Neural progenitor cell (in vitro differentiated cells): ENCODE measurements at regions not wholly inside any gene's neighbourhood (a gene's known extent, or its start where the extent isn't known, plus 50 kb on each side); places are given as distances from the start of the nearest gene placed in this dataset.

Source experiments
- DNase-seq: peaks from one replicate; pipeline ENCODE4 v3.0.0-alpha.2; 2016; ENCODE audit warnings: low spot score
- H2AFZ ChIP-seq: fragments of 200-600 bp; sonication (generic); replicated peaks from 2 replicates; pipeline ENCODE4 v1.6.1; 2016; ENCODE audit warnings: antibody characterized with exemption
- H3F3A ChIP-seq: fragments of 200-600 bp; sonication (generic); 2 replicates; pipeline ENCODE4 v1.6.1; 2016; ENCODE audit warnings: antibody characterized with exemption, low read depth
- H3K27ac ChIP-seq: fragments of 200-600 bp; sonication (generic); 2 replicates; pipeline ENCODE4 v1.5.1; 2016; ENCODE audit warnings: mild to moderate bottlenecking
- H3K27me3 ChIP-seq: fragments of 200-600 bp; sonication (generic); 2 replicates; pipeline ENCODE4 v1.6.1; 2016; ENCODE audit warnings: mild to moderate bottlenecking, moderate library complexity
- H3K36me3 ChIP-seq: fragments of 200-600 bp; sonication (generic); 2 replicates; pipeline ENCODE4 v1.5.1; 2016
- H3K4me1 ChIP-seq: fragments of 200-600 bp; sonication (generic); 2 replicates; pipeline ENCODE4 v1.6.1; 2016; ENCODE audit warnings: mixed run types
- H3K4me2 ChIP-seq: fragments of 200-600 bp; sonication (generic); 2 replicates; pipeline ENCODE4 v1.6.1; 2016
- H3K4me3 ChIP-seq: fragments of 200-600 bp; sonication (generic); 2 replicates; pipeline ENCODE4 v1.5.1; 2016
- H3K79me2 ChIP-seq: fragments of 200-600 bp; sonication (generic); 2 replicates; pipeline ENCODE4 v1.6.1; 2016; ENCODE audit warnings: low read depth
- H3K9ac ChIP-seq: fragments of 200-600 bp; sonication (generic); 2 replicates; pipeline ENCODE4 v1.6.1; 2016
- H3K9me3 ChIP-seq: fragments of 200-600 bp; sonication (generic); 2 replicates; pipeline ENCODE4 v1.5.1; 2016; ENCODE audit warnings: low read depth
- H4K20me1 ChIP-seq: fragments of 200-600 bp; sonication (generic); 2 replicates; pipeline ENCODE4 v1.6.1; 2016; ENCODE audit warnings: low read depth
- H3K27ac Mint-ChIP-seq: 3 replicates; pipeline ENCODE4 v1.8.0; 2021; ENCODE audit warnings: mixed read lengths
- H3K27me3 Mint-ChIP-seq: 2 replicates; pipeline ENCODE4 v1.8.0; 2022; ENCODE audit warnings: low read depth, mild to moderate bottlenecking, inconsistent platforms, moderate library complexity, mixed read lengths; ENCODE audit not compliant: insufficient read depth
- H3K36me3 Mint-ChIP-seq: 3 replicates; pipeline ENCODE4 v1.8.0; 2021; ENCODE audit warnings: mixed read lengths
- H3K4me1 Mint-ChIP-seq: 3 replicates; pipeline ENCODE4 v1.8.0; 2021; ENCODE audit warnings: mixed read lengths
- H3K4me3 Mint-ChIP-seq: 3 replicates; pipeline ENCODE4 v1.8.0; 2021; ENCODE audit warnings: mild to moderate bottlenecking, moderate library complexity, mixed read lengths
- H3K9me3 Mint-ChIP-seq: 3 replicates; pipeline ENCODE4 v1.8.0; 2020; ENCODE audit warnings: mixed read lengths
- CTCF ChIP-seq: fragments of 200-600 bp; sonication (generic); IDR thresholded peaks from 2 replicates; pipeline ENCODE4 v1.5.1; 2017; ENCODE audit warnings: antibody characterized with exemption, mild to moderate bottlenecking
- EZH2 ChIP-seq: fragments of 200-600 bp; sonication (generic); IDR thresholded peaks from 2 replicates; pipeline ENCODE4 v1.6.1; 2017; ENCODE audit warnings: antibody characterized with exemption, mild to moderate bottlenecking, moderate library complexity
- EZH2phosphoT487 ChIP-seq: fragments of 200-600 bp; sonication (generic); IDR thresholded peaks from 2 replicates; pipeline ENCODE4 v1.6.1; 2017; ENCODE audit warnings: antibody characterized with exemption

DNA sequence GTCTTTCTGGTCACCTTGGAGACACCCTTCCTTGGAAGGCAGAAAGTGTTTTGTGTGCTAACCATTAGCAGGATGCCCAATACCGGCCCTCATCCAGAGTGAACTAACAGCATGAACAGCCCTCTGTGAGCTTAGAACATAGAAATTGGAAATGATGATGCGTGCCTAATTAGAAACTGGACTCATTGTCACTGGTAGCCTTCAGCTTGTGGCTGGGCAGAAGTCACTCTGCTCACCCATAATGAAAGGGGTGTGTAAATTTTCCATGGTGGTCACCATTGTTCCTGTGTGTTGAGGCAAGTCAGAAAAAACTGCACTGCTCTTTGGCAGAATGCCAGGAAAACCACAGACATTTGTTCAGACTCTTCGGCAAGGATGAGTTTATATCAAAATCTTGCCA lies 74.7 kb upstream of the CNTN4 start:
- Mint-ChIP-seq H3K4me1 (peaks cover 17% of the 10 kb centered on the region), H3K27me3 (peaks cover 2% of the 10 kb centered on the region), H3K36me3 (no peaks in the 10 kb centered on the region), H3K4me3 (no peak overlapping the region), H3K27ac (peak overlapping the region; percentile 83), H3K9me3 (no peaks in the 10 kb centered on the region)
- no peak for DNase-seq
- H3K9me3 ChIP-seq, result no peaks in the 10 kb centered on the region
- no peak overlapping the region for H3K27ac ChIP-seq
- no peak for TF ChIP-seq CTCF
- no peak for TF ChIP-seq EZH2
- no peak for TF ChIP-seq EZH2phosphoT487
- no peaks in the 10 kb centered on the region for H3K79me2 ChIP-seq
- no peak overlapping the region for H3K4me2 ChIP-seq
- no peaks in the 10 kb centered on the region for H3F3A ChIP-seq
- no peak overlapping the region for H3K9ac ChIP-seq
- H3K36me3 ChIP-seq, result no peaks in the 10 kb centered on the region
- no peaks in the 10 kb centered on the region for H3K4me1 ChIP-seq
- no peak overlapping the region for H3K4me3 ChIP-seq
- no peaks in the 10 kb centered on the region for H4K20me1 ChIP-seq
- no peaks in the 10 kb centered on the region for H3K27me3 ChIP-seq
- H2AFZ ChIP-seq, result no peak overlapping the region

DNA sequence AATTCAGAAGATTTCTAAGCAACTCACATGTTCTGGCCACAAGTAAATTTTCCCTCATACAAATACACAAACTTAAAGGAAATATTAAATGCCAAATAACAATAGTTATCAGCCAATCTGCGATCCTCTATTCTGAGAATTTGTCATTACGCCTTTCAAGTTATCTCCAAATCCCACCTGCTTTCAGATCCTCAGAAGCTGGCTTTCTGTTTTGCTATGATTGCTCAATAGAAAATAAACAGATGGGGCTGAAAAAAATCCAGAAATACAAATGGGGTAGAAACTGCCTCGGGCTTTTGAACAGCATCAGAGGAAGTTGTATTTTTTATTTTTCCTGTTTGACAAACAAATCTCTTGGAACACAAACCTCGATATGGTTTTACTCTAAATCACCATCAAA lies 74.0 kb upstream of the CNTN4 start:
- Histone ChIP-seq H3F3A (no peaks in the 10 kb centered on the region), H3K9me3 (no peaks in the 10 kb centered on the region), H3K4me2 (no peak overlapping the region), H3K36me3 (no peaks in the 10 kb centered on the region), H3K9ac (no peak overlapping the region), H3K79me2 (no peaks in the 10 kb centered on the region), H3K4me3 (no peak overlapping the region), H3K4me1 (no peaks in the 10 kb centered on the region), H3K27me3 (no peaks in the 10 kb centered on the region), H4K20me1 (no peaks in the 10 kb centered on the region), H2AFZ (no peak overlapping the region), H3K27ac (no peak overlapping the region)
- Mint-ChIP-seq H3K36me3 (no peaks in the 10 kb centered on the region), H3K4me1 (peaks cover 17% of the 10 kb centered on the region), H3K9me3 (no peaks in the 10 kb centered on the region), H3K4me3 (no peak overlapping the region), H3K27ac (no peak overlapping the region), H3K27me3 (peaks cover 2% of the 10 kb centered on the region)
- TF ChIP-seq EZH2phosphoT487 (no peak), EZH2 (no peak), CTCF (no peak)
- DNase-seq, result no peak

GRCh38 chr3:2029559-2029958 lies 69.1 kb upstream of the CNTN4 start:
- no peaks in the 10 kb centered on the region for H3K9me3 Mint-ChIP-seq
- H3K27ac ChIP-seq, result no peak overlapping the region

More at GRCh38 chr3:2029559-2029958, 69.1 kb upstream of the CNTN4 start:
- no peak overlapping the region for H3K4me3 Mint-ChIP-seq
- Histone ChIP-seq H2AFZ (no peak overlapping the region), H3K9me3 (no peaks in the 10 kb centered on the region), H3K9ac (no peak overlapping the region), H3K36me3 (no peaks in the 10 kb centered on the region), H3K4me1 (no peaks in the 10 kb centered on the region), H4K20me1 (no peaks in the 10 kb centered on the region), H3K27me3 (no peaks in the 10 kb centered on the region), H3F3A (no peaks in the 10 kb centered on the region), H3K79me2 (no peaks in the 10 kb centered on the region), H3K4me2 (no peak overlapping the region), H3K4me3 (no peak overlapping the region)
- H3K36me3 Mint-ChIP-seq, result no peaks in the 10 kb centered on the region
- TF ChIP-seq EZH2phosphoT487 (no peak), CTCF (no peak)
- peaks cover 5% of the 10 kb centered on the region for H3K4me1 Mint-ChIP-seq
- H3K27ac Mint-ChIP-seq, result no peak overlapping the region
- DNase-seq, result no peak
- H3K27me3 Mint-ChIP-seq, result peaks cover 2% of the 10 kb centered on the region
